GM18507 (cell line): ENCODE measurements at regions not wholly inside any gene's neighbourhood (a gene's known extent, or its start where the extent isn't known, plus 50 kb on each side); places are given as distances from the start of the nearest gene placed in this dataset.

Source experiments
- DNase-seq: peaks from one replicate; pipeline ENCODE4 v3.0.0; 2011; ENCODE audit warnings: low read depth; ENCODE audit not compliant: insufficient read length; ENCODE audit errors: extremely low spot score
- FAIRE-seq: peaks from 2 replicates; lab custom pipeline; 2011; peaks lifted over from hg19 to GRCh38; lab: Jason Lieb, UNC

GRCh38 chr1:25065321-25065721 is 135.2 kb upstream of the RUNX3 start:
- DNase-seq: no peak
- FAIRE-seq: no peak

- DNase-seq: peak; percentile 22
- no peak for FAIRE-seq
Measured at GRCh38 chr1:25064465-25065240, 134.6 kb upstream of the RUNX3 start.

GRCh38 chr1:25063591-25064416 is 133.7 kb upstream of the RUNX3 start:
- FAIRE-seq: no peak
- no peak for DNase-seq

- FAIRE-seq: no peak
- DNase-seq: no peak
Measured at GRCh38 chr1:25062621-25063255, 132.7 kb upstream of the RUNX3 start.

GRCh38 chr1:25061261-25061995 is 131.4 kb upstream of the RUNX3 start:
- DNase-seq (no peak), FAIRE-seq (no peak)

- no peak for FAIRE-seq
Measured at GRCh38 chr1:25057188-25057587, 127.1 kb upstream of the RUNX3 start.

GRCh38 chr1:25056536-25056935 is 126.5 kb upstream of the RUNX3 start:
- FAIRE-seq (no peak), DNase-seq (no peak)

More at GRCh38 chr1:25057188-25057587, 127.1 kb upstream of the RUNX3 start:
- DNase-seq: no peak

- FAIRE-seq: no peak
- DNase-seq: no peak
Measured at GRCh38 chr1:25055961-25056360, 125.9 kb upstream of the RUNX3 start.

GRCh38 chr1:25055324-25055780 is 125.3 kb upstream of the RUNX3 start:
- no peak for DNase-seq
- FAIRE-seq: no peak

GRCh38 chr1:25054526-25055323 is 124.6 kb upstream of the RUNX3 start:
- DNase-seq (no peak), FAIRE-seq (no peak)

GRCh38 chr1:25053576-25054250 is 123.6 kb upstream of the RUNX3 start:
- no peak for FAIRE-seq
- no peak for DNase-seq

- FAIRE-seq: no peak
- no peak for DNase-seq
Measured at GRCh38 chr1:25051906-25052305, 121.8 kb upstream of the RUNX3 start.

GRCh38 chr1:25051504-25051903 is 121.4 kb upstream of the RUNX3 start:
- DNase-seq: no peak
- FAIRE-seq: no peak

GRCh38 chr1:25050165-25050564 is 120.1 kb upstream of the RUNX3 start:
- FAIRE-seq (no peak), DNase-seq (no peak)

- FAIRE-seq (no peak), DNase-seq (no peak)
Measured at GRCh38 chr1:25049190-25049589, 119.1 kb upstream of the RUNX3 start.

- FAIRE-seq: no peak
- no peak for DNase-seq
Measured at GRCh38 chr1:25048728-25049127, 118.7 kb upstream of the RUNX3 start.

GRCh38 chr1:25047506-25048240 is 117.6 kb upstream of the RUNX3 start:
- DNase-seq (no peak), FAIRE-seq (no peak)

- FAIRE-seq (no peak), DNase-seq (no peak)
Measured at GRCh38 chr1:25046194-25046532, 116.1 kb upstream of the RUNX3 start.
